DMS 273 (cell line): ENCODE measurements at regions not wholly inside any gene's neighbourhood (a gene's known extent, or its start where the extent isn't known, plus 50 kb on each side); places are given as distances from the start of the nearest gene placed in this dataset.

Experiments used
- DNase-seq: peaks from one replicate; lab custom pipeline; 2025; ENCODE audit not compliant: unreplicated experiment; lab: John Stamatoyannopoulos, UW

GRCh38 chr5:2138896-2139295, 256.2 kb upstream of the IRX4 start:
- no peak for DNase-seq

- no peak for DNase-seq
These were observed 254.8 kb upstream of the IRX4 start for GRCh38 chr5:2137444-2138050.

GRCh38 chr5:2136728-2137333, 254.1 kb upstream of the IRX4 start:
- no peak for DNase-seq

GRCh38 chr5:2135833-2136232, 253.1 kb upstream of the IRX4 start:
- DNase-seq: no peak

- DNase-seq: no peak
These were observed 252.6 kb upstream of the IRX4 start for GRCh38 chr5:2135354-2135753.

- DNase-seq: no peak
These were observed 252.0 kb upstream of the IRX4 start for GRCh38 chr5:2134543-2135292.

- no peak for DNase-seq
These were observed 251.2 kb upstream of the IRX4 start for GRCh38 chr5:2133936-2134335.

- DNase-seq: no peak
These were observed 250.4 kb upstream of the IRX4 start for GRCh38 chr5:2133080-2133479.

GRCh38 chr5:2132497-2132847, 249.7 kb upstream of the IRX4 start:
- DNase-seq: no peak

- DNase-seq: no peak
These were observed 249.2 kb upstream of the IRX4 start for GRCh38 chr5:2131826-2132496.

- no peak for DNase-seq
These were observed 248.5 kb upstream of the IRX4 start for GRCh38 chr5:2131196-2131595.

- no peak for DNase-seq
These were observed 247.6 kb upstream of the IRX4 start for GRCh38 chr5:2130361-2130760.

- DNase-seq: no peak
These were observed 247.0 kb upstream of the IRX4 start for GRCh38 chr5:2129568-2130272.

GRCh38 chr5:2128686-2129355, 246.1 kb upstream of the IRX4 start:
- no peak for DNase-seq

- no peak for DNase-seq
These were observed 243.8 kb upstream of the IRX4 start for GRCh38 chr5:2126512-2126911.

GRCh38 chr5:2125901-2126265, 243.2 kb upstream of the IRX4 start:
- DNase-seq: no peak

GRCh38 chr5:2125171-2125900, 242.6 kb upstream of the IRX4 start:
- DNase-seq: no peak

- no peak for DNase-seq
These were observed 241.9 kb upstream of the IRX4 start for GRCh38 chr5:2124434-2125170.

- DNase-seq: no peak
These were observed 241.1 kb upstream of the IRX4 start for GRCh38 chr5:2123874-2124273.

- DNase-seq: no peak
These were observed 237.6 kb upstream of the IRX4 start for GRCh38 chr5:2120361-2120760.
